H1 (cell line): ENCODE measurements at regions not wholly inside any gene's neighbourhood (a gene's known extent, or its start where the extent isn't known, plus 50 kb on each side); places are given as distances from the start of the nearest gene placed in this dataset.

Source experiments
- CTCF ChIA-PET: fragments of 300-600 bp; sonication (Branson Sonifier 250); formaldehyde crosslinking; loops from one replicate; lab custom pipeline; 2021; ENCODE audit not compliant: partially characterized antibody; lab: Charles Lee
- POLR2A ChIA-PET: fragments of 300-600 bp; sonication (Branson Sonifier 250); formaldehyde crosslinking; loops from one replicate; lab custom pipeline; 2021; ENCODE audit warnings: inconsistent platforms; ENCODE audit not compliant: partially characterized antibody; lab: Charles Lee
- DNase-seq, 2 experiments: peaks; one replicate each; pipeline versions ENCODE4 v3.0.0 to v3.0.0-alpha.2; 2010 to 2022; ENCODE audit warnings: low spot score in 2 of 2, low read depth in 1 of 2, mixed read lengths in 1 of 2
- FAIRE-seq: peaks from 2 replicates; lab custom pipeline; 2011; peaks lifted over from hg19 to GRCh38; lab: Jason Lieb, UNC
- H2AFZ ChIP-seq: 2 replicates; pipeline ENCODE4 v1.8.1; 2012; ENCODE audit warnings: low read length, inconsistent platforms
- H2AK5ac ChIP-seq: 2 replicates; pipeline ENCODE4 v1.6.1; 2013; ENCODE audit warnings: low read depth, low read length
- H2BK120ac ChIP-seq: replicated peaks from 2 replicates; pipeline ENCODE3; 2013; ENCODE audit warnings: low read depth, low read length, inconsistent platforms
- H2BK12ac ChIP-seq: 2 replicates; pipeline ENCODE4 v1.6.1; 2013; ENCODE audit warnings: low read depth, low read length
- H2BK15ac ChIP-seq: 2 replicates; pipeline ENCODE4 v1.6.1; 2013; ENCODE audit warnings: low read length
- H2BK20ac ChIP-seq: 2 replicates; pipeline ENCODE4 v1.6.1; 2013; ENCODE audit warnings: low read length
- H2BK5ac ChIP-seq: 2 replicates; pipeline ENCODE4 v1.6.1; 2013; ENCODE audit warnings: low read depth, low read length
- H3K14ac ChIP-seq: 2 replicates; pipeline ENCODE4 v1.6.1; 2013; ENCODE audit warnings: inconsistent platforms; ENCODE audit not compliant: insufficient read length
- H3K18ac ChIP-seq: 2 replicates; pipeline ENCODE4 v1.6.1; 2013; ENCODE audit warnings: low read length; ENCODE audit errors: extremely low read depth
- H3K23ac ChIP-seq: 2 replicates; pipeline ENCODE4 v1.6.1; 2013; ENCODE audit warnings: inconsistent platforms; ENCODE audit not compliant: insufficient read length
- H3K23me2 ChIP-seq: 2 replicates; pipeline ENCODE4 v1.6.1; 2013; ENCODE audit warnings: low read depth, low read length
- H3K27ac ChIP-seq: 2 replicates; pipeline ENCODE4 v1.6.1; 2011; ENCODE audit warnings: low read depth, low read length, inconsistent platforms
- H3K27me3 ChIP-seq, 4 experiments: replicated peaks in 1 of 4; 1 replicate in 1 of 4; 2 replicates in 3 of 4; pipeline versions ENCODE4 v1.6.1 to v1.8.1; 2011 to 2013; ENCODE audit warnings: low read length in 3 of 4, mild to moderate bottlenecking in 3 of 4, inconsistent platforms in 2 of 4, mixed read lengths in 2 of 4, moderate library complexity in 1 of 4; ENCODE audit not compliant: control insufficient read depth in 3 of 4, insufficient read depth in 3 of 4; ENCODE audit errors: extremely low read depth in 1 of 4
- H3K36me3 ChIP-seq, 4 experiments: 2 replicates each; pipeline versions ENCODE4 v1.6.1 to v1.8.1; 2011 to 2013; ENCODE audit warnings: mild to moderate bottlenecking in 4 of 4, low read length in 3 of 4, moderate library complexity in 2 of 4, control low read depth in 1 of 4, inconsistent platforms in 1 of 4; ENCODE audit not compliant: insufficient read depth in 4 of 4, control insufficient read depth in 2 of 4
- H3K4ac ChIP-seq: replicated peaks from 2 replicates; pipeline ENCODE3; 2013; ENCODE audit warnings: low read length, low read depth, mixed read lengths, inconsistent platforms; ENCODE audit not compliant: insufficient read length
- H3K4me1 ChIP-seq, 4 experiments: replicated peaks in 1 of 4; 1 replicate in 1 of 4; 2 replicates in 3 of 4; pipeline versions ENCODE4 v1.6.1 to v1.8.1; 2011 to 2013; ENCODE audit warnings: low read length in 3 of 4, inconsistent platforms in 2 of 4, mixed read lengths in 1 of 4; ENCODE audit not compliant: insufficient read depth in 4 of 4, control insufficient read depth in 3 of 4
- H3K4me2 ChIP-seq, 2 experiments: 2 replicates each; pipeline versions ENCODE4 v1.6.1 to v1.8.1; 2011 to 2013; ENCODE audit warnings: low read depth in 2 of 2, low read length in 2 of 2, control low read depth in 1 of 2, inconsistent platforms in 1 of 2, mild to moderate bottlenecking in 1 of 2; ENCODE audit not compliant: insufficient read depth in 1 of 2
- H3K4me3 ChIP-seq, 4 experiments: fragments of 200-600, 300-600 bp in 1 of 4; sonication (generic), shearing (Covaris generic), sonication (Bioruptor Twin) in 1 of 4; 2 replicates each; pipeline versions ENCODE4 v1.5.1 to v1.8.1; 2011 to 2016; ENCODE audit warnings: low read length in 4 of 4, low read depth in 3 of 4, control low read depth in 2 of 4, inconsistent platforms in 2 of 4, mild to moderate bottlenecking in 2 of 4, mixed read lengths in 1 of 4, moderate library complexity in 1 of 4; ENCODE audit not compliant: insufficient read depth in 2 of 4; ENCODE audit errors: extremely low read depth in 1 of 4
- H3K56ac ChIP-seq: replicated peaks from 2 replicates; pipeline ENCODE3; 2013; ENCODE audit warnings: low read depth, mild to moderate bottlenecking, mixed read lengths, low read length, inconsistent platforms; ENCODE audit not compliant: insufficient read length
- H3K79me1 ChIP-seq: 2 replicates; pipeline ENCODE4 v1.6.1; 2013; ENCODE audit warnings: low read depth, low read length, control low read depth
- H3K79me2 ChIP-seq, 2 experiments: 2 replicates each; pipeline versions ENCODE4 v1.6.1 to v1.8.1; 2012 to 2013; ENCODE audit warnings: low read length in 2 of 2, mild to moderate bottlenecking in 2 of 2, inconsistent platforms in 1 of 2; ENCODE audit not compliant: insufficient read depth in 2 of 2, control insufficient read depth in 1 of 2
- H3K9ac ChIP-seq, 4 experiments: replicated peaks in 1 of 4; 1 replicate in 1 of 4; 2 replicates in 3 of 4; pipeline versions ENCODE4 v1.6.1 to v1.8.1; 2011 to 2013; ENCODE audit warnings: low read depth in 3 of 4, low read length in 3 of 4, control low read depth in 2 of 4, mild to moderate bottlenecking in 2 of 4, moderate library complexity in 2 of 4, inconsistent platforms in 1 of 4; ENCODE audit errors: extremely low read depth in 1 of 4
- H3K9me3 ChIP-seq, 2 experiments: 2 replicates each; pipeline versions ENCODE4 v1.6.1 to v1.8.1; 2012 to 2013; ENCODE audit warnings: mild to moderate bottlenecking in 2 of 2, moderate library complexity in 2 of 2, control low read depth in 1 of 2, inconsistent platforms in 1 of 2, low read depth in 1 of 2, low read length in 1 of 2, mixed read lengths in 1 of 2; ENCODE audit not compliant: insufficient read depth in 2 of 2
- H4K20me1 ChIP-seq, 2 experiments: replicated peaks in 1 of 2; 2 replicates each; pipeline versions ENCODE3 to v1.8.1; 2011 to 2013; ENCODE audit warnings: inconsistent platforms in 2 of 2, low read length in 2 of 2, mild to moderate bottlenecking in 1 of 2; ENCODE audit not compliant: insufficient read depth in 2 of 2, control insufficient read depth in 1 of 2
- H4K5ac ChIP-seq: 2 replicates; pipeline ENCODE4 v1.6.1; 2013; ENCODE audit warnings: low read length, low read depth, mixed read lengths, inconsistent platforms; ENCODE audit not compliant: insufficient read length
- H4K8ac ChIP-seq: 2 replicates; pipeline ENCODE4 v1.8.0; 2013; ENCODE audit warnings: mild to moderate bottlenecking, moderate library complexity, low read length, inconsistent platforms; ENCODE audit not compliant: insufficient read depth; ENCODE audit errors: extremely low read depth
- H4K91ac ChIP-seq: replicated peaks from 2 replicates; pipeline ENCODE3; 2013; ENCODE audit warnings: low read length, mixed read lengths, inconsistent platforms; ENCODE audit not compliant: insufficient read length
- EP300 ChIP-seq, 2 experiments: IDR thresholded peaks; 1 replicate in 1 of 2; 2 replicates in 1 of 2; pipeline ENCODE4 v1.6.1; 2011 to 2012; ENCODE audit warnings: low read depth in 2 of 2, low read length in 2 of 2, mild to moderate bottlenecking in 2 of 2, borderline replicate concordance in 1 of 2, inconsistent platforms in 1 of 2, moderate library complexity in 1 of 2
- GTF2F1 ChIP-seq: IDR thresholded peaks from 2 replicates; pipeline ENCODE4 v1.6.1; 2012; ENCODE audit warnings: low read depth, low read length, improper control_type of control experiment, borderline replicate concordance
- NANOG ChIP-seq: IDR thresholded peaks from 2 replicates; pipeline ENCODE4 v1.6.1; 2011; ENCODE audit warnings: low read length, low read depth, mild to moderate bottlenecking, inconsistent platforms; ENCODE audit not compliant: insufficient read depth, poor library complexity, severe bottlenecking
- NRF1 ChIP-seq: IDR thresholded peaks from 2 replicates; pipeline ENCODE4 v1.6.1; 2011; ENCODE audit warnings: mild to moderate bottlenecking, low read depth, low read length, improper control_type of control experiment
- PHF8 ChIP-seq: fragments of 200-600 bp; sonication (generic); conservative IDR thresholded peaks from 2 replicates; pipeline ENCODE4 v1.7.1; 2012; ENCODE audit warnings: low read depth, mild to moderate bottlenecking, inconsistent platforms, low read length, moderate library complexity
- POLR2AphosphoS5 ChIP-seq: IDR thresholded peaks from 2 replicates; pipeline ENCODE4 v1.6.1; 2011; ENCODE audit warnings: low read depth, low read length
- POU5F1 ChIP-seq: IDR thresholded peaks from 2 replicates; pipeline ENCODE4 v1.6.1; 2011; ENCODE audit warnings: low read depth, mild to moderate bottlenecking, low read length, moderate library complexity
- RBBP5 ChIP-seq: IDR thresholded peaks from 2 replicates; pipeline ENCODE4 v1.7.1; 2012; ENCODE audit warnings: low read depth, mild to moderate bottlenecking, inconsistent platforms, low read length, moderate library complexity, borderline replicate concordance
- RFX5 ChIP-seq: IDR thresholded peaks from 2 replicates; pipeline ENCODE4 v1.6.1; 2011; ENCODE audit warnings: low read depth, low read length, improper control_type of control experiment, borderline replicate concordance
- SIRT6 ChIP-seq: IDR thresholded peaks from one replicate; pipeline ENCODE4 v1.7.1; 2012; ENCODE audit warnings: low read length, inconsistent platforms
- SP4 ChIP-seq: IDR thresholded peaks from 2 replicates; pipeline ENCODE4 v1.6.1; 2012; ENCODE audit warnings: low read length, inconsistent platforms
- SRF ChIP-seq: IDR thresholded peaks from 2 replicates; pipeline ENCODE4 v1.6.1; 2011; ENCODE audit warnings: mild to moderate bottlenecking, low read depth, low read length, moderate library complexity
- TBP ChIP-seq: IDR thresholded peaks from 2 replicates; pipeline ENCODE4 v1.6.1; 2011; ENCODE audit warnings: low read depth, low read length, improper control_type of control experiment
- TCF12 ChIP-seq: IDR thresholded peaks from 2 replicates; pipeline ENCODE4 v1.6.1; 2011; ENCODE audit warnings: low read depth, mild to moderate bottlenecking, low read length
- YY1 ChIP-seq: IDR thresholded peaks from 2 replicates; pipeline ENCODE4 v1.6.1; 2011; ENCODE audit warnings: low read depth, mild to moderate bottlenecking, low read length
- ZNF274 ChIP-seq: IDR thresholded peaks from 2 replicates; pipeline ENCODE4 v1.7.0; 2012; ENCODE audit warnings: low read length, borderline replicate concordance; ENCODE audit errors: extremely low read depth
- WGBS, 2 experiments: shearing (Covaris generic) in 1 of 2; methylation state at CpG; one replicate each; pipeline versions ENCODE4 v1.1.6 to v1.1.7; 2013 to 2015; ENCODE audit warnings: low lambda C conversion rate in 2 of 2, mixed read lengths in 2 of 2, inconsistent platforms in 1 of 2, low coverage in 1 of 2, missing lambda C conversion rate in 1 of 2; ENCODE audit not compliant: insufficient replicate concordance in 2 of 2, insufficient coverage in 1 of 2, insufficient read length in 1 of 2; ENCODE audit errors: extremely low coverage in 1 of 2, missing lambda C conversion rate in 1 of 2; 5-methylcytosine and 5-hydroxymethylcytosine counted together

- H3K9me3 ChIP-seq: no peaks in the 10 kb centered on the region
- FAIRE-seq: no peak
Measured at GRCh38 chr3:182702216-182702615, 91.1 kb upstream of the ATP11B start.

More at GRCh38 chr3:182702216-182702615, 91.1 kb upstream of the ATP11B start:
- no peak overlapping the region for H3K27ac ChIP-seq
- H3K4me2 ChIP-seq: no peak overlapping the region
- ChIA-PET POLR2A (interaction anchor here (1.3 kb wide), 1 partner anchor 16 kb away, joined by 4 read pairs; no protein-coding TSS in a partner anchor), CTCF (no interaction called here)
- H3K23ac ChIP-seq: no peak overlapping the region
- H2AK5ac ChIP-seq: no peak overlapping the region
- no peak overlapping the region for H3K18ac ChIP-seq
- WGBS, 2 experiments: 100% methylated on average over 1 of the region's 1 CpG; no CpG with 5 or more reads in 1 of the 2 experiments
- no peak overlapping the region for H2BK120ac ChIP-seq
- no peak overlapping the region for H3K9ac ChIP-seq
- no peaks in the 10 kb centered on the region for H3K79me1 ChIP-seq
- H3K23me2 ChIP-seq: no peaks in the 10 kb centered on the region
- H2BK15ac ChIP-seq: no peak overlapping the region
- no peak overlapping the region for H3K14ac ChIP-seq
- peaks cover 0 to 2% (median 0%) of the 10 kb centered on the region in 4 experiments; a peak in 1 of 7 replicates for H3K4me1 ChIP-seq
- H3K27me3 ChIP-seq: no peaks in the 10 kb centered on the region
- TF ChIP-seq POU5F1: no peak
- no peak for TF ChIP-seq SP4
- TF ChIP-seq NRF1: no peak
- TF ChIP-seq SIRT6: no peak
- TF ChIP-seq POLR2AphosphoS5: no peak
- TF ChIP-seq SRF: no peak
- no peak for TF ChIP-seq YY1
- no peak for TF ChIP-seq TBP
- TF ChIP-seq RFX5: no peak
- no peak for TF ChIP-seq ZNF274
- no peak for TF ChIP-seq RBBP5
- TF ChIP-seq EP300 (IDR thresholded peaks at IDR 0.05; ENCODE audit: borderline replicate concordance in 1 of 2, low read depth in 2 of 2, low read length in 2 of 2): no peak
- no peak for TF ChIP-seq PHF8
- TF ChIP-seq GTF2F1: no peak
- no peak for TF ChIP-seq TCF12
- TF ChIP-seq NANOG: no peak
- no peak for DNase-seq
- H3K4ac ChIP-seq: no peak overlapping the region
- H2BK5ac ChIP-seq: no peak overlapping the region
- H3K79me2 ChIP-seq: no peaks in the 10 kb centered on the region
- H4K5ac ChIP-seq: no peak overlapping the region
- no peak overlapping the region for H2BK20ac ChIP-seq
- H3K4me3 ChIP-seq: no peak overlapping the region
- no peak overlapping the region for H2BK12ac ChIP-seq
- H4K8ac ChIP-seq: no peak overlapping the region
- H2AFZ ChIP-seq: no peak overlapping the region
- no peak overlapping the region for H4K91ac ChIP-seq
- H3K36me3 ChIP-seq: no peaks in the 10 kb centered on the region
- H4K20me1 ChIP-seq: no peaks in the 10 kb centered on the region
- H3K56ac ChIP-seq: no peak overlapping the region
